AML-193 (cell line): ENCODE measurements at regions not wholly inside any gene's neighbourhood (a gene's known extent, or its start where the extent isn't known, plus 50 kb on each side); places are given as distances from the start of the nearest gene placed in this dataset.
A peak's percentile ranks its signal among the peaks of the same experiment; 100 is the strongest.

Experiments
- DNase-seq, 2 experiments: peaks; one replicate each; lab custom pipeline; 2025; lab: John Stamatoyannopoulos, UW

DNA sequence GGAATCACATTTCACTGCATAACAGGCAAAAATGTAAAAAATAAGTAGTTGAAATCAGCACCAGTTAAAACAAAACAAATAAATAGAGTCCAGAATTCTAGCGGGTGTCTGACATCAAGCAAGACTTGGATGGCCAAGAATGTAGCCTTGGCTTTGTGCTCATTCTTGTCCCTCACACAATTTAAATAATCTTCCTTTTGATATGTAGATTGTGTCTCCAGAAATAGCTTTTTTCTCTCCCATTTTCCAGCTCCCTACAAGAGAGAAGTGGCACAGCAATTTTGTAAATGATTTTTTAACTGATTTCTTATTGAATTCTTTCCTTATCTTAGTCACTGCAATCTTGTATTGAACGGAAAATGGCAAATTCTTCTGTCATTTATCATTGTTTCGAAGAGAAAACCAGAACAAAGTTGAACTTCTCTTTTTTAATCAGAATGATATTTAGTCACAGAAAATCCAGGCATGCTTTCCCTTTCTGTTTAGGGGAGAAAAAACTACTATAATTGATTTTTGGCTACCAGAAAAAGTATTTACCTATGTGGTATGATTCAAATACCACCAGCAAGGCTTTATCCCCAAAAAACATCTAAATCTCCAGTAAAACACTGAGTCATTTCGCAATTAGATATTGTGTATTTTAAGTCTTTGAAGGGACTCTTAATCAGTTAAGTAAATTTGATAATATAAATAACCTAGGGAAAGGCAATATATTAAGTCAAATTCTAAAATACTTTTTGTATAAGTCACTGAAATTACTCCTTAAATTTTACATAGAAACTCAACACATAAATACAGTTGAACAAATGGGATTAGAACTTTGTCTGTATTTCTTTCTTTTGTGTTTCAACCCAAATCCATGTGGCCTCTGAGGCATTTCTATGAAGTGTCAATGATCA lies 481.7 kb downstream of the GBE1 start:
- DNase-seq: no peak

DNA sequence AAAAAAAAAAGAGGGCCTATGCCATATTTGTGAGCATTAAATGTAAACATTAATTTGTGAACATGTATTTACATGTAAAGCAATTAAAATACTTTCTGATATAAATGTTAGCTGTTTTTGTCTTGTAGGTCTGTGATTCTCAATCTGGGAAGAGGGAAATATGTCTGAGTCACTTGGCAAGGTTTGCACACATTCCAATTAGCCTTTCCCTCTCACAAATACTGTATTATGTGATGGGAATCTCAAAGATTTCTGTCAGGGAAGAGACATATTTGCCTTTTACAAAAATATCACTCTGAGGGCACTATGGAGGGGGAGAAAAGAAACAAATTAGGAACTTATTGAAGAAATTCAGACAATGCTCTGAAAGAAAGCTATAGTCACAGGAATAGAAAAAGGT lies 483.6 kb downstream of the GBE1 start:
- DNase-seq: no peak

DNA sequence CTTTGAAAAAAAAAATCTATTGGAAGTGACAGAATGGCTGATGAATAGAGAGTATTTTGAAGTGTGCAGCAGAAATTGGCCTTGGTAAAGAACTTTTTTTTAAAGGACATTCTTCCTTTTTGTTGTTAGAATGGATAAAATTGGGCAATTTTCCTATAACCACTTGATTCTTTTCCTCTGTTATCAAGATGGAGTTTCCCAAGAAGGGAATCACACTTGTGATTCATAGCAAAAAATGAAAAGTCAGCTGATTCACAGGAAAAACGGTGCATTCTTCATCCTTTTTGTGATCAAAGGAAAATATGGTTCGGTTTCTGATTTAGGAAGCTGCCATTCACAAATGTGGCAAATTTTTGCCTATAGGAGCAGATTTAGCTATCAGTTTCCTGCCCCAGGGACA lies 486.8 kb downstream of the GBE1 start:
- DNase-seq: no peak

DNA sequence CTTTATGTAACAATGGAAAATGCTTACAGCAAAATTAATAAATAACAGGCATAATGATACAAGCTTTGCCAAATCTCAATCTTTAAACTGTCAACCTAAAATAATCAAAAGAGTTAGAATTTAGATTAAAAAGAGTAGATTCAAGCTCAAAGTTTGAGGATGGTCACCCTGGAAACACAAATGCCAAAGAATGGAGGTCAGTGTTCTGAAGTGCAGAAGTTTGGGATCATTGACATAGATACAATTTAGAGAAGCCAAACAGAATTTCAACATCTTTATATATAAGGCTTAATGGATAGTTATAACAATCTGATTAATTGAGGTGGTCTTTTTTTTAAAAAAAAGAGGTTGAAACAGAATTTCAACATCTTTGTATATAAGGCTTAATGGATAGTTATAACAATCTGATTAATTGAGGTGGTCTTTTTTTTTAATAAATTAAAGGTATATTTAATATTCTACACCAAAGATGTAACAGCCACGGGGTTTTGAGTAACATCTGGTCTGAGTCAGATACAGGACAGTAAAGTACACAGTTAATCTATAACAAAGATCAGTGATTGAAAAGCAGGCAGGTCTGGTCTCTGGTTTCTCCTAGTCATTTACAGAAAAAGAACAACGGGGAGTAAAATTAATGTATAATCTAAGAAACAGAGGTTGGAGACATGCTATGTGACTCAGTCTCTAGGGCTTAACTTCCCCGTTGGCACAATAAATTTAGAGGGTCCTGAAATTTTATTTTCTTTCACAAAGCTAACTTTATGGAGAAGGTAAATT lies 490.7 kb downstream of the GBE1 start:
- no peak for DNase-seq

DNA sequence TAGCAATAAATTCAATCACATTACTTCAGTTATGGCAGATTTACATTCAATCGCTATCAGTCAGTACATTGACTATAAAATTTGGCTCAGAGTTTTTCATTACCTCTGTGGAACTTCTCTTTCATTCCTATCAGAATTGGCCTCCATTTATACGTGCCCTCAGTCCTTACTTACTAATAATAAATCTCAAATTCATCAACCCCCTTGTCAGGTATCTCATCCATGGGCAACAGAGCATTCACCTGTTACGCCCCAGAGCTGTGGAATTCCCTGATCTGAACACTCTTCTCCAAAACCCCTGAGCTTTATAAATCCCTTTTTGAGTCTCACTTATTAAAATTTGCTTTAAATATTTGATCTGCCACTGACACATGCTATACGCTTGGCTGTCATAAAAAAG lies 492.9 kb downstream of the GBE1 start:
- no peak for DNase-seq

DNA sequence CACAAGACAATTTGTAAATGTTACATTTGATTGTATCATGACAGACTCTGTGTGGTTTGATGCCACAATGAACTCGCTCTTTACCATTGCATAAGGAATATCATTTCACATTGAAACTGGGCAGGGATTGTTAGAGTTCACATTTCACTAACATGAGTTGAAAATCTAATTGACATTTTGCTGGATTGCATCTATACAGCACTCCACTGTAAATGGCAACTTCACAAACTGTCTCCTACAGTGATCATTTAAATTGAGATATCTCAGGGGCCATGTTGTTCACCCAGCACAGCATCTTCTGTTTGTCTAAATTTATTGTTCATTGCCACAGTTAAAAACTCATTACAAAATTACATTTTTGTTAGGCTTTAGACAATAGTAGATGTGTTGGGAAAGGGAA lies 499.4 kb downstream of the GBE1 start:
- no peak for DNase-seq

DNA sequence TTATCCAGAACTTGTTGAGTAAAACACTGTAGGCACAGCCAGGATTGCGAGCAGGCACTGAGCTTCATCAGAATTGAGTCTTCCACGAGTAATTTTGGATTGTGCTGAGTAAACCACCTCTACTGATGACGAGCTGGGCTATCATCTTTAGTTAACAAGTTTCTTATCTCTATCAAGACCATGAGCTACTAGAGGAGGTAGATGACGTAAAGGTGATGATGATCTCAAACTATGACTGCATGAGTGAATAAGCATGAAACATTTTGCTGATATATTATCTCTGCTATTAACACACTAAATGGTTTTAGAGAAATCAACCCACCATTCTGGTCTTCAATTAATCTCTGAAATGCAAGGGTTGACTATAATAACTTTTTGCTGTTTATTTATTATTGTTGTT lies 506.0 kb downstream of the GBE1 start:
- no peak for DNase-seq

DNA sequence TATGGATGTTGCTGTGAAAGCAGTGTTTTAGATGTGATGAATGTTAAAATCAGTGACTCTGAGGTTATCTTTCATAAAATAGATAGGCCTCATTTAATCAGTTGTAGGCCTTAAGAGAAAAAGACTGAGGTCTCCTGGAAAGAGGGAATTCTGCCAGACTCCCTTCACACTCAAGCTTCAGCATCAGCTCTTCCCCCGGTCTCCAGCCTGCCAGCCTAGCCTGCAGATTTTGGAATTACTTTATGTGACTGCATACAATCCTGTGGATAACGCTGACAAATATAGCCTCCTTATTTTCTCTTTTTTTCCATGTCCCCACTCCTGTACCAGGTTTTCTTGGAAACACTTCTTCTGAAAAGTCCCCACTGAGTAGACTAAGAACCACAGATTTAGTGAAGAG lies 510.3 kb downstream of the GBE1 start:
- DNase-seq: no peak

DNA sequence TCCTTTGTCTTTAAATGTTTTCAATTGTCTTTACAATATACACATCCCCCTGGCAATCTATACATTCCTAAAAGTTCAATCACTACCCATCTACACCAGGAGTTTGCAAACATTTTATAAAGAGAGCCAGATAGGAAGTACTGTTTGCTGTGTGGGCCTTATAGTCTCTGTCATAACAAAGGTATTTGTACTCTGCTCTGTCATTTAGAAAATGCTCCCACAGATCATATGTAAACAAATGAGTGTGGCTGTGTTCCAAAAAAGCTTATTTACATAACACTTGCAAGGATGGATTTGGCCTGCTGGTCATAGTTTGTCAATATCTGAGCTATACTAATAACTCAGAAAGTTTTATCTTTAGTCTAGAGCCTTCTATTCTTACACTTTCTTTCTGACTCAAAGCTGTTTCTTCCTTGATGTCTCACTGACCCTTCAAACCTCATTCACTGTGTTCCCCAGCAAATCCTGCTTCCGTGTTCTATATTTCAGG lies 511.9 kb downstream of the GBE1 start:
- DNase-seq: no peak

DNA sequence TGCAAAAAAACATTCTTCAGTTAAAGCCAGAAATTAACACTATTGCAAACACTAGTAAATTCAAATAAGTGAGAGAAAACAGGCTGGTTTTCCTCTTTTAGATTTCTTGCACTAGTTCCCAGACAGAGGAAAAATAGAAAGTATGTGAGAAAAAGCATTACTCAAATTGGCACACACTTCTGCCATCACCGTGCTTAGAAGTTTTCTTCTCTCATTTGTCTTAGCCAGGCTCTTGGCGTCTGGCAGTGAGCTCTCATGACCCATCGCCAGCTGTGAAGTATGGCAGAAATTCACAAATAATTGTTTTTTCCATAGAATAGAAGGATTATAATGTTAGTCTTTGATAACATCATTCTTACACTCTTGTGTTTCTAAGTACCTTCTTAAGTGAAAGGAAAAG lies 515.9 kb downstream of the GBE1 start:
- no peak for DNase-seq

DNA sequence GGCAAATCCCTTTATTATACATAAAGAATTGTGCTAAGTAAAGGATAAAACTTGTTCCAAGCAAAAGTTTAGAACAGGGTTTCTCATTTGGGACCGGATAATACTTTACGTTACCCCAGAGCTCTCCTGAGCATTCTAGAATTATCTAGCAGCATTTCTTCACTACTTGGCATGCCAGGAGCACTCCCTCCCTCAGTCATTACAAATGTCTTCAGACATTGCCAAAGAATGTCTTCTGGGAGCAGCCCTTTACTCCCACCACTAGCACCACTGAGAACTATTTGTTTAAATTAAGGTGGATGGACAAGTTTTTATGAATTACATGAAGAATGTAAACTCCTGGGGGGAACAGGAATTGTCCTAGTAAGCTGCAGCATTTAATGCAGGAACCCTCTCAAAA lies 516.4 kb downstream of the GBE1 start:
- no peak for DNase-seq

DNA sequence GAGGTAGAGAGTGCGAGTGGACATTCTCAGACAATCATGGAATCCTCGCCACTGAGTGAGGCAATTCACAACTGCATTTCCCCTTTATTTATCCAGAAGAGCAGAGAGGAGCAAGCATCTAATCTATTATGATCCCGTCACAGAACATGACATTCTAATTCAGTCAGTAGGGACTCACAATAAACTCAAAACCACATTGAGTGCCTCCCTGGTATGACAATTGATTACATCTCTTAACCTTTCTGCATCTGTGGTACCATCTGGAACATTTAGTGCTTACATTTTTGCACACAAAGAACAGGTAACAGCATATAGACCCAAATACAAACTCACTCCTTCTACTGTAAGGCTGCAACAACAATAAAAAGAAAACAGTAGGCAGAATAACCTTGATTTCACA lies 517.2 kb downstream of the GBE1 start:
- no peak for DNase-seq

DNA sequence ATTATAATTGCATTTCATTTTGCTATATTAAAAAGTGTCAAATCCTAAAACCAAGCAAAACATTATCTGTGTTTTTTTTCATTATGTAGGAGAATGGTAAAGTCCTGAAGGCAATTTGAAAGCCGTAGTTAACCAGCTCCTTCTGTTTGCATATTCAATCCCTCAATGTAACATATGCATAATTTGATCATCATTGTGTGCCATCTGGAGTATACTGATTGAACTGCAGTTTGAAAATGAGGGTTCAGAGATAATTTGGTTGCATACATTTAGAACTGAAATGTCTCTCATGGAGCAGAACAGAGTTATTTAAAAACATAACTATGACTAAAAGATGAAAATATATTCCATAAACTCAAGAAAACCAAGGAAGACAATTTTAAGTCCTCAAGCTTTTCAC lies 518.6 kb downstream of the GBE1 start:
- DNase-seq: peak; percentile 20 to 22

DNA sequence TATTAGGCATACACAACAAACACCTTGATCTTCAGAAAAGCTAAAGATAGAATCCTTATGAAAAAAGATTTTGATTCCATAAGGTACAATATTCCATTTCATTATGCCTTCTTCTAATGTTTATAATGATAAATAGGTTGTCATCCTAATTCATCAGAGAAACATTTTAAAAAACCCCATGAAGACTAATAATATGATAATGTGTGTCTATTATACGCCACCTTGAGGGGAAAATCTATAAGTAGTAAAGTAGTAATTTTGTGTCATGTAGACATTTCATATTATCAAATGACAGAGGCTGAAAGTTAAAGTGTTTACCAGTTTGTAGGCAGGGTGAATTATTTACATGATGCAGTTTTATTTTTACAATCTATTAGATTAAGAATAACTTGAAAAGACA lies 524.3 kb downstream of the GBE1 start:
- no peak for DNase-seq

DNA sequence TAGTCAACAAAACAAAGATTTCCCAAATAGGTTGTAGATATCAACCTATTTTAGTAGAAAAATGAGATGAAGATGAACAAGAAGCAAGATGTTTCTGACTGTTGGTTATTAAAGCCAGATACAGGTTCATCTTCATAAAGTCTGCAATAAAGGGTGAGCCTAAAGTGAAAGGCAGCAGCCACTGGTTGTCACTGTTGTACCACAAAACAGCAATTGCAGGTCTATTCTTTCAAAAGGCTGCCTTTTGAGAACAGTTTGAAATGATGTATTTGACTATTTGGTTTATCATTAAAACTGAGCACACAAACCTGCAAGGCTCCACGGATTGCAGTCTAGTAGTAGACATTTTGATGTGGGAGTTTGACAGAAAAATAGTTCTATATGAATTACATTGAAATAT lies 543.4 kb downstream of the GBE1 start:
- no peak for DNase-seq

DNA sequence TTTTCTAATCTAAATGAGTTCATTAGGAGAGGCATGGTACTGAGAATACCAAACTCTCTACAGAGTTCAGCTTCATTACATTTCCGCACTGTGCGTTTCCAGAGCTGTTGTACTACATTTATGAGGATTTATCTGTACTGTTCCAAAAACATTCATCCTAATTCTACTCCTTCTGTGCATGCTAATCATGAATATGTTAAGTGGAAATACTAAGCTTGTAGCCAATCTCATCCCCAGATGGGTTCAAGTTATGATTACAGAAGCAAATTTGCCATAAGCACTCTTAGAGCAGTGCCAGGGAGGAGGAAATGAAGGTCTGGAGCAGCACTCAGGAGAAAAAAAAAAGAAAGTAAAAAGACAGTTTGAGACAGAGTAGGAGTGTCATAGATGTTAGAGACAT lies 544.3 kb downstream of the GBE1 start:
- no peak for DNase-seq

DNA sequence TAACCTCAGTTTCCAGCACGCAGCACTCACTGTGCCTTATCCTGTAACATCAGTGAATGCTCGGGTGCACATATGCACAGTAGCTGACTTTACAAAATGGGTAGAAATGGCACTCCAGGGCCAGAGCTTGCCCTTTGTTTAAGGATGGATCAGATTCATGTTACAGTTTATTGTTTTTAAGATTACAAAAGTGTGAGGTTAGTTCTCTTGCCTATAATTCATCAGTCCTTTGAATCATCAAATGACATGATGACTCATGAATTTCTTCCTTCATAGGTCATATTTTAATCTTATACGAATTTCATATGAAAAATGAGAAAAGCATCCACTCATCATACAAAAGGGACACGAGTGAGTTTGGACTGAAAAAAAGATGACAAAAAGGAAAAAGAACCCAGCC lies 545.3 kb downstream of the GBE1 start:
- no peak for DNase-seq

DNA sequence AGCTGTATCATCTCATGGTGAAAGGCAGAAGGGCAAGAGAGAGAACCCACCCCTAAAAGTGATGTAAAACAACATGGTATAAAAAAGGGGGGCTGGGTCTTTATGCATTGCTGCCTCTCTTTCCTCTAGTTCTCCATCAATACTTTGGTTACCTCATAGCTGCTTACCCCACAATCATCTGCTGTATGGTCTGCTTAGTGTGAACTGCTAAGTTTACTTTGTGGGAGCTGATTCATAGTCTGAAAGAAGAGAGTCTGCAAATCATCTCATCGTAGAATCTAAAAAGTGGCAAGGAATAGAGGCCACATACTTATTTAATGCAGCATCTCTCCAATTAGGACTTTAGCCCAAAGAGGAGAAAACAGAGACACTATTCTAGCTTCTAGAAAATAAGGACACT lies 546.8 kb downstream of the GBE1 start:
- no peak for DNase-seq

DNA sequence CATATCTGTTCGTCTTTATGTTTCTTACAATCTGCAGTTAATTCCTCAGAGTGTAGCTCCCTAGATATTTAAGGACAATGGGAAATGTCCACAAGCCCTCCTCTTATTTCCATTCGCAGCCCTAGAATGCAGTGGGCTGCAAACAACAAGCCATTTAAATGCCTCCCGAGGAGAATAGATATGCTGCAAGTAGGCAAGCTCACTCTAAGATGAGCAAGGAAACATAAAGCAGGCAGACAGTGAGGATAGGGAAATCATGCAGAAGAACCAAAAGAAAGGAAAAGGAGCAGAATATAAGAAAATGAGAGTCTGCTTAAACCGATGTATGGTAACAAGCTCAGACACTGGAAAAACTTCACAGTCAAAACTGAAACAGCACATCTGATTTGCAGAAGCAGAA lies 561.9 kb downstream of the GBE1 start:
- no peak for DNase-seq

DNA sequence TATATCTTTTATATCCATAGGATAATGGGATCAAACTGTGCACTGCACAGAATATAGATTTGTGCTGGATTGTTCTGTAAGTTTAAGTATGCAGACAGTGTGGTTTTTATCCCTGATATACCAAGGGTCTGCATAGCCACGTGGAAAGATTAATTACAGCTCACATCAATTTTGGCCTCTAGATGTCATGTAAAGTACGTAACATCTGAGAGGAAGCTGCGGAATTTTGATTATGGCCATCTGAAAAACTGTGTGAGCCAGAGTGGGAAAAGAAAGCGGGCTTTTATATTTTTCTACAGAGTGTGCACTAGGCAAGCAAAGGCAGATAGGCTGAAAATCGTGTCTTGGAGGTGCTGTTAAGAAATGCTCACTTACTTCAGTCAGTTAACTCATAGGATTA lies 562.7 kb downstream of the GBE1 start:
- no peak for DNase-seq

DNA sequence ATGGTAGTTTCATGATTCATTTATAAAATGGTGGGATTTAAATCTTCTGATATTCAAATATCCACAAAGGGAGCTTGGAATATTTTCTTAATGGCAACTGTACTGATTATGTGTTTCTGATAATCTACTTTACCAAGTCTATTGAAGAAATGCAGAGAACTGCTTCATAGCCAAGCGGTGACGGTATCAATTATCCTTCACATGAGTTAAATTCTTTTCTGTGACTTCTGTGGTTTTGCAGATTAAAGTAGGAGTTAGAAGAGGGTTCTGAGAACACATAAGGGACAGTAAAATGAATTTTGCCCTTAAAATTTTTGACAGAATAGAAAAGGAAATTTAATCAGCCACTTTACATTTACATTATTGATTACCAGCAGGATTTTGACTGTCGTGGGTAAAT lies 563.2 kb downstream of the GBE1 start:
- no peak for DNase-seq

DNA sequence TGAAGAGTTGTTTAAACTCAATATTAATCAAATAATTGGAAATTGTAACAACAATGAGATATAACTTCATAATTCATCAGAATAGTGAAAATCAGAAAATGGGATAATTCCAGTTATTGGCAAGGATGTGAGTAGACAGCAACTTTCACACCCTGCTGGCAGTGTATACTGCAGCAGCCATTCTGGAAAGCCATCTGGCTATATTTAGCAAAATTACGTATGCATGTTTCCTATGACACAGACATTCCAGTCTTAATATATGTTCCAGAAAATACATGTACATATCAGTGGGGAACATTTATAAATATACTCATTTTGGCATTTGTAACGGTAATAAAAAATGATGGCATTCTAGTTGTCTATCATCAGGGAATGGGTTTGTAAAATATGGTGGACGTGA lies 564.1 kb downstream of the GBE1 start:
- no peak for DNase-seq

DNA sequence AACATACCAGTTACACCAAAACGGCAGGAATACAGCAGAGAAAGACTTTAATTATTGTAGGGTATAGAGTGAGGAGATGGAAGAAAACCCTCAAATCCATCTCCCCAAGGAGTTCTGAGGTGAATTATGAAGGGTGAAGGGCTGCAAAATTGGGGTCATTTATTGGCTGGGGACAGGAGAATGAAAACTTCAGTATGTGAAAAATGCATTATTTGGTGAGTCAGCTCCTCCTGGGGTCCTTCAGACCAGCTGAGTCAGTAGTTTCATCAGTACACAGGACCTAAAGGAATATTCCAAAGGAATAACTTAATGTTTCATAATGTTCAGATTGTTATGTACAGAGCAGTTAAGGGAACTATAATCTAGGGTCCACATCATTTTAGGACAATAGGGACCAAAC lies 566.0 kb downstream of the GBE1 start:
- DNase-seq: no peak
